Parathyroid adenoma (tissue), 2 donors: ENCODE measurements at regions not wholly inside any gene's neighbourhood (a gene's known extent, or its start where the extent isn't known, plus 50 kb on each side); places are given as distances from the start of the nearest gene placed in this dataset.

Experiments
- H2AFZ ChIP-seq: fragments of 300-600 bp; sonication (generic); one replicate; pipeline ENCODE4 v1.7.0; 2017; ENCODE audit warnings: antibody characterized with exemption, mild to moderate bottlenecking
- H3K27ac ChIP-seq: fragments of 300-600 bp; sonication (generic); one replicate; pipeline ENCODE4 v1.7.0; 2017
- H3K27me3 ChIP-seq: fragments of 300-600 bp; sonication (generic); one replicate; pipeline ENCODE4 v1.7.0; 2017; ENCODE audit warnings: low read length; ENCODE audit not compliant: control insufficient read depth, insufficient read depth
- H3K36me3 ChIP-seq: fragments of 300-600 bp; sonication (generic); one replicate; pipeline ENCODE4 v1.7.0; 2017; ENCODE audit warnings: low read length; ENCODE audit not compliant: control insufficient read depth, insufficient read depth
- H3K4me1 ChIP-seq: fragments of 300-600 bp; sonication (generic); one replicate; pipeline ENCODE4 v1.7.0; 2017; ENCODE audit warnings: control low read depth
- H3K4me2 ChIP-seq: fragments of 300-600 bp; sonication (generic); one replicate; pipeline ENCODE4 v1.7.0; 2017; ENCODE audit warnings: low read length
- H3K4me3 ChIP-seq: fragments of 300-600 bp; sonication (generic); one replicate; pipeline ENCODE4 v1.7.0; 2017; ENCODE audit warnings: low read depth, low read length
- H3K79me2 ChIP-seq: fragments of 300-600 bp; sonication (generic); one replicate; pipeline ENCODE4 v1.7.0; 2017; ENCODE audit warnings: control low read depth
- H3K9ac ChIP-seq: fragments of 300-600 bp; sonication (generic); one replicate; pipeline ENCODE4 v1.7.0; 2017; ENCODE audit warnings: mild to moderate bottlenecking
- H3K9me3 ChIP-seq: fragments of 300-600 bp; sonication (generic); one replicate; pipeline ENCODE4 v1.7.0; 2017; ENCODE audit warnings: low read length; ENCODE audit not compliant: control insufficient read depth
- CTCF ChIP-seq: fragments of 300-600 bp; sonication (generic); IDR thresholded peaks from one replicate; pipeline ENCODE4 v1.7.0; 2017; ENCODE audit warnings: antibody characterized with exemption, mild to moderate bottlenecking
- donor health status: primary hyperparathyroidism.

DNA sequence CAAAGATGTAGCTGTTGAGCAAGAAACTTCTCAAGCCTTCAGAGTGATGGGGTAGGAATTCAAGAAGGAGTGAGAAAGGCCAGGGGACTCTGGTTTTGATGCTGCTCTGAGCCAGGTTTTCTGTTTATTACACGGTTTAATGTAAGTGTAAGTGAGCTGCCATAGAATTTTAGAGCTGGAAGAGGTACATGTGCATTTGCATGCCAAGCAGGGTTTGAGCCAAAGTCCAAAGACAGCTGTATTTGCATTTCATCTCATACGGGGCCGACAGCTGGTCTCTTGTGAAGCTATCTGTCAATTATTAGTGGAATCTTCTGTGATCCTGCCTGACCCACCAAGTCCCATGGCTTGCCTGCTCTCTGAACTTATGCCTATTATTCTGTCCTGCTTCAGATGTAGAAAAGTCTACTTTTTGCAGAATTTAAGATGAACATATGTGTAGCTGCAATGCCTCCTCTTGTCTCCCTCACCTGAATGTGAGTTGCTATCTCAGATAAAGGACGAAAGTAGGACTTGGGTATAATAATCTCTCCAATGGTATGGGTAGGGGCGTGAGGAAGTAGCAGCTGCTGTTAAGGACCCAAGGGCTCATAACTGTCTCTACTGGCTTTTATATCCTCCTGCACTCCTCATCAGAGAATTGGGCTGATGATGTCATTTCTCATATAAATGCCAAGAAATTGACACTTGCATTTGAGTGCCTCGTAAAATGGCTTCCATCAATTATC is 160.0 kb downstream of the SQOR start:
- no peak for TF ChIP-seq CTCF
- Histone ChIP-seq H3K79me2 (no peaks in the 10 kb centered on the region), H3K9me3 (no peaks in the 10 kb centered on the region), H3K4me2 (no peak overlapping the region), H3K9ac (no peak overlapping the region), H3K36me3 (no peaks in the 10 kb centered on the region), H3K4me3 (no peak overlapping the region), H2AFZ (no peak overlapping the region), H3K4me1 (no peaks in the 10 kb centered on the region), H3K27ac (no peak overlapping the region), H3K27me3 (no peaks in the 10 kb centered on the region)

DNA sequence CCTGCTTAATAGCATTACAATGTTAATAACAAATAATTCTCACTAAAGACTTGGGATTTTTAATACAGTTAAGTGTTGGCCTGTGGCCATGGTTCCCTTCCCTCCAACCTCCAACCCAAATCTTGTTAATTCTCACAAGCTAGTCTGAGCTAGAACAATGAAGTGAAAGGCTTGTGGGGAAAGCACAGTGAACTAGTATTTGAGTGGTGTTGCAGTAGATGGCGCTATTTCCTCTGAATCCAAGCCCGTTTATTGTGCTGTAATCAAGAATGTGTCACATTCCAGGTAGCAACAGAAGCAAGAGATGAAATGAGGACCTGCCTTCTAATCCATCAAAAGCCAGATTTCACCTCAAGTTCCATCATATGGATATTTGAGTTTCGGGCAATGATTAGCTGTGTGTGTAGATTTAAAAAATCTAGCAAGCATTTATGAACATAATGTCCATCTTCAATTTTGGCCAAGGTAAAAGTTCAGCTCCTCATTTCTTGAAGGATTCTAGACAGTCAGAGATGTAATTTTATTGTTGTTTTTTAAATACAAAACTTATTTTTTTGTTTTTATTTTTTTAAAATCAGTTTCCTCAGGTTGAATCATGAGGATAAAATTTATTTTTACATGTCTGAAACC is 160.7 kb downstream of the SQOR start:
- Histone ChIP-seq H3K27ac (no peak overlapping the region), H2AFZ (no peak overlapping the region)

GRCh38 chr15:45796433-45796832 is 161.6 kb downstream of the SQOR start:
- H3K36me3 ChIP-seq, result no peaks in the 10 kb centered on the region
- no peak overlapping the region for H3K27ac ChIP-seq
- no peaks in the 10 kb centered on the region for H3K27me3 ChIP-seq
- TF ChIP-seq CTCF, result no peak
- H3K4me1 ChIP-seq, result no peaks in the 10 kb centered on the region
- H3K9me3 ChIP-seq, result no peaks in the 10 kb centered on the region
- no peak overlapping the region for H3K9ac ChIP-seq
- no peak overlapping the region for H3K4me3 ChIP-seq
- H2AFZ ChIP-seq, result no peak overlapping the region
- H3K4me2 ChIP-seq, result no peak overlapping the region
- H3K79me2 ChIP-seq, result no peaks in the 10 kb centered on the region

More for the DNA sequence above, 160.7 kb downstream of the SQOR start:
- no peaks in the 10 kb centered on the region for H3K9me3 ChIP-seq
- H3K9ac ChIP-seq, result no peak overlapping the region
- H3K36me3 ChIP-seq, result no peaks in the 10 kb centered on the region
- no peaks in the 10 kb centered on the region for H3K4me1 ChIP-seq
- no peaks in the 10 kb centered on the region for H3K27me3 ChIP-seq
- no peaks in the 10 kb centered on the region for H3K79me2 ChIP-seq
- no peak for TF ChIP-seq CTCF
- H3K4me3 ChIP-seq, result no peak overlapping the region
- no peak overlapping the region for H3K4me2 ChIP-seq

DNA sequence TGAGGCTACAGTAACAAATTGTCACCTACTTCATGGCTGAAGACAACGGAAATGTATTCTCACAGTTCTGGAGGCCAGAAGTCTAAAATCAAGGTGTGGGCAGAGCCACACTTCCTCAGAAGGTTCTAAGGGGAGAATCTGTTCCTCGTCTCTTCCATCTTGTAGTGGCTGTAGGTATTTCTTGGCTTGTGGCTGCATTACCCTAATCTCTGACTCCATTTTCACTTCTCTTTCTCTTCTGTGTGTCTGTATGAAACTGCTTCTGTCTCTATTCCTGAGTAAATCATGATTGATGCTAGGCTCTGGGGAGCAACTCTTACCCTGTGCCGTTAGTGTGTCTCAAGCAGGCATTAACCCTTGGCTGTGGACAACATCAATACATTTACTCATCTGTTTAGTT is 164.7 kb downstream of the SQOR start:
- no peaks in the 10 kb centered on the region for H3K36me3 ChIP-seq
- H3K27ac ChIP-seq, result no peak overlapping the region
- H3K79me2 ChIP-seq, result no peaks in the 10 kb centered on the region
- no peaks in the 10 kb centered on the region for H3K4me1 ChIP-seq
- no peak overlapping the region for H2AFZ ChIP-seq
- no peaks in the 10 kb centered on the region for H3K27me3 ChIP-seq
- no peak overlapping the region for H3K4me2 ChIP-seq
- no peak overlapping the region for H3K4me3 ChIP-seq
- no peaks in the 10 kb centered on the region for H3K9me3 ChIP-seq
- no peak overlapping the region for H3K9ac ChIP-seq
- TF ChIP-seq CTCF, result no peak

- no peaks in the 10 kb centered on the region for H3K4me1 ChIP-seq
- no peaks in the 10 kb centered on the region for H3K27me3 ChIP-seq
- no peak overlapping the region for H3K27ac ChIP-seq
- H3K9ac ChIP-seq, result no peak overlapping the region
- no peaks in the 10 kb centered on the region for H3K79me2 ChIP-seq
- no peak overlapping the region for H3K4me2 ChIP-seq
- no peaks in the 10 kb centered on the region for H3K9me3 ChIP-seq
- TF ChIP-seq CTCF, result no peak
- no peaks in the 10 kb centered on the region for H3K36me3 ChIP-seq
- H2AFZ ChIP-seq, result no peak overlapping the region
- H3K4me3 ChIP-seq, result no peak overlapping the region
These were observed 166.7 kb downstream of the SQOR start for GRCh38 chr15:45801543-45801942.
